CD4-positive, alpha-beta T cell (primary cell): ENCODE measurements at regions not wholly inside any gene's neighbourhood (a gene's known extent, or its start where the extent isn't known, plus 50 kb on each side); places are given as distances from the start of the nearest gene placed in this dataset.

Experiments
- ATAC-seq: fragments of 200-7000 bp; cut with Tn5 transposase; one replicate; pipeline ENCODE4 v1.10.0; 2022; ENCODE audit warnings: mild to moderate bottlenecking; ENCODE audit not compliant: poor library complexity
- CTCF ChIA-PET: fragments of 350-600 bp; sonication (Branson Sonifier 250); formaldehyde crosslinking; loops from one replicate; lab custom pipeline; 2021; ENCODE audit warnings: antibody characterized with exemption, inconsistent platforms; lab: Charles Lee
- POLR2A ChIA-PET: fragments of 350-600 bp; sonication (Branson Sonifier 250); formaldehyde crosslinking; loops from one replicate; lab custom pipeline; 2021; ENCODE audit warnings: antibody characterized with exemption, inconsistent platforms; lab: Charles Lee
- DNase-seq, 14 experiments: peaks; one replicate each; pipeline ENCODE4 v3.0.0-alpha.2; 2013 to 2020; ENCODE audit warnings: mixed read lengths in 2 of 14
- H3K27ac ChIP-seq, 2 donors: one replicate each; pipeline versions ENCODE4 v1.5.1 to v1.7.0; 2013; ENCODE audit warnings: low read length in 2 of 2, low read depth in 1 of 2, mild to moderate bottlenecking in 1 of 2
- H3K27me3 ChIP-seq, 2 experiments: 1 replicate in 1 of 2; 2 replicates in 1 of 2; pipeline versions ENCODE4 v1.6.1 to v1.7.0; 2013; ENCODE audit warnings: low read length in 2 of 2, control low read depth in 1 of 2, mild to moderate bottlenecking in 1 of 2, moderate library complexity in 1 of 2; ENCODE audit not compliant: insufficient read depth in 2 of 2, control insufficient read depth in 1 of 2
- H3K36me3 ChIP-seq: one replicate; pipeline ENCODE4 v1.6.1; 2013; ENCODE audit warnings: low read length, control low read depth; ENCODE audit not compliant: insufficient read depth
- H3K4me1 ChIP-seq: one replicate; pipeline ENCODE4 v1.6.1; 2013; ENCODE audit warnings: low read length, control low read depth; ENCODE audit not compliant: insufficient read depth
- H3K4me3 ChIP-seq: one replicate; pipeline ENCODE4 v1.5.1; 2013; ENCODE audit warnings: mild to moderate bottlenecking, low read length, moderate library complexity
- H3K9me3 ChIP-seq, 2 experiments: 1 replicate in 1 of 2; 2 replicates in 1 of 2; pipeline versions ENCODE4 v1.6.1 to v1.7.0; 2013; ENCODE audit warnings: low read length in 2 of 2, mild to moderate bottlenecking in 2 of 2, control low read depth in 1 of 2, moderate library complexity in 1 of 2; ENCODE audit not compliant: control insufficient read depth in 1 of 2, insufficient read depth in 1 of 2
- H3K27ac Mint-ChIP-seq: one replicate; pipeline ENCODE4 v1.8.0; 2020; ENCODE audit warnings: mixed read lengths
- H3K27me3 Mint-ChIP-seq: one replicate; pipeline ENCODE4 v1.8.0; 2021; ENCODE audit warnings: mixed read lengths
- H3K36me3 Mint-ChIP-seq: one replicate; pipeline ENCODE4 v1.8.0; 2021; ENCODE audit warnings: low read depth, mixed read lengths
- H3K4me1 Mint-ChIP-seq: one replicate; pipeline ENCODE4 v1.8.0; 2021; ENCODE audit warnings: low read depth, mixed read lengths
- H3K4me3 Mint-ChIP-seq: one replicate; pipeline ENCODE4 v1.8.0; 2020; ENCODE audit warnings: mild to moderate bottlenecking, mixed read lengths
- H3K9me3 Mint-ChIP-seq: one replicate; pipeline ENCODE4 v1.8.0; 2020; ENCODE audit warnings: mixed read lengths
- CTCF ChIP-seq: fragments of 200-600 bp; IDR thresholded peaks from one replicate; pipeline ENCODE4 v1.8.0; 2022; ENCODE audit warnings: antibody characterized with exemption, mild to moderate bottlenecking
- intact Hi-C, 2 experiments: fragments of 100-400 bp; cut with DNase I in 1 of 2; cut with micrococcal nuclease in 1 of 2; formaldehyde crosslinking; loops; one replicate each; pipeline versions ENCODE4 v1.15.1 to v1.9.0; 2023 to 2025; cut with DNase I, micrococcal nuclease

GRCh38 chr6:113397236-113397635 lies 459.9 kb upstream of the MARCKS start:
- Histone ChIP-seq H3K27ac (no peak overlapping the region), H3K4me3 (no peak overlapping the region), H3K9me3 (peaks cover 0 to under 1% of the 10 kb centered on the region in 2 experiments), H3K36me3 (no peaks in the 10 kb centered on the region), H3K27me3 (no peaks in the 10 kb centered on the region), H3K4me1 (no peaks in the 10 kb centered on the region)
- no peak overlapping the region for H3K27ac Mint-ChIP-seq
- intact Hi-C loops: no loop called here
- TF ChIP-seq CTCF: no peak
- H3K27me3 Mint-ChIP-seq: no peaks in the 10 kb centered on the region
- H3K4me1 Mint-ChIP-seq: no peaks in the 10 kb centered on the region
- no peak for DNase-seq
- no peak overlapping the region for H3K4me3 Mint-ChIP-seq
- POLR2A ChIA-PET: no interaction called here
- CTCF ChIA-PET: no interaction called here
- no peaks in the 10 kb centered on the region for H3K36me3 Mint-ChIP-seq
- no peaks in the 10 kb centered on the region for H3K9me3 Mint-ChIP-seq
- ATAC-seq: no peak

- Histone ChIP-seq H3K9me3 (no peaks in the 10 kb centered on the region), H3K27me3 (no peaks in the 10 kb centered on the region), H3K27ac (no peak overlapping the region), H3K4me1 (no peaks in the 10 kb centered on the region), H3K4me3 (no peak overlapping the region), H3K36me3 (no peaks in the 10 kb centered on the region)
- Mint-ChIP-seq H3K36me3 (no peaks in the 10 kb centered on the region), H3K27ac (no peak overlapping the region), H3K9me3 (peaks cover 2% of the 10 kb centered on the region), H3K4me1 (no peaks in the 10 kb centered on the region), H3K27me3 (no peaks in the 10 kb centered on the region), H3K4me3 (no peak overlapping the region)
- no peak for DNase-seq
- no peak for ATAC-seq
- CTCF ChIA-PET: no interaction called here
- POLR2A ChIA-PET: no interaction called here
- intact Hi-C loops: no loop called here
- TF ChIP-seq CTCF: no peak
Observed at GRCh38 chr6:113401231-113401630, 455.9 kb upstream of the MARCKS start.

GRCh38 chr6:113402544-113402943 lies 454.6 kb upstream of the MARCKS start:
- H3K27me3 Mint-ChIP-seq: no peaks in the 10 kb centered on the region
- H3K36me3 ChIP-seq: no peaks in the 10 kb centered on the region
- H3K4me1 ChIP-seq: no peaks in the 10 kb centered on the region
- no peak overlapping the region for H3K27ac ChIP-seq
- ATAC-seq (no peak), DNase-seq (no peak)
- H3K9me3 ChIP-seq: no peaks in the 10 kb centered on the region
- TF ChIP-seq CTCF: no peak
- no peaks in the 10 kb centered on the region for H3K27me3 ChIP-seq
- H3K4me3 Mint-ChIP-seq: no peak overlapping the region
- H3K36me3 Mint-ChIP-seq: no peaks in the 10 kb centered on the region
- no peak overlapping the region for H3K4me3 ChIP-seq
- H3K9me3 Mint-ChIP-seq: peaks cover 2% of the 10 kb centered on the region
- intact Hi-C loops: no loop called here
- CTCF ChIA-PET: no interaction called here
- H3K27ac Mint-ChIP-seq: no peak overlapping the region
- POLR2A ChIA-PET: no interaction called here
- H3K4me1 Mint-ChIP-seq: no peaks in the 10 kb centered on the region
